Pancreas (tissue), 10 donors: ENCODE measurements at regions not wholly inside any gene's neighbourhood (a gene's known extent, or its start where the extent isn't known, plus 50 kb on each side); places are given as distances from the start of the nearest gene placed in this dataset.

Source experiments
- ATAC-seq, 4 donors: fragments of 200-7000 bp; cut with Tn5 transposase; one replicate each; pipeline versions ENCODE4 v1.8.0 to v1.9.1; 2020; ENCODE audit warnings: mild to moderate bottlenecking in 4 of 4, moderate library complexity in 4 of 4
- DNase-seq, 6 donors: peaks; one replicate each; pipeline ENCODE4 v3.0.0-alpha.2; 2020
- FAIRE-seq: peaks from 2 replicates; lab custom pipeline; 2012; peaks lifted over from hg19 to GRCh38; lab: Jason Lieb, UNC
- H3K27ac ChIP-seq, 4 donors: fragments of 200-600 bp; sonication (generic); 1 replicate in 3 of 4; 2 replicates in 1 of 4; pipeline versions ENCODE4 v1.5.0 to v1.8.0; 2020
- H3K27me3 ChIP-seq, 4 donors: fragments of 200-600 bp; one replicate each; pipeline ENCODE4 v1.8.0; 2021
- H3K36me3 ChIP-seq, 3 donors: fragments of 200-600 bp; sonication (generic) in 1 of 3; one replicate each; pipeline versions ENCODE4 v1.5.0 to v1.8.0; 2020 to 2021
- H3K4me1 ChIP-seq, 3 donors: fragments of 200-600 bp; one replicate each; pipeline ENCODE4 v1.8.0; 2021
- H3K4me3 ChIP-seq, 4 donors: fragments of 200-600 bp; sonication (generic) in 2 of 4; one replicate each; pipeline versions ENCODE4 v1.5.0 to v1.8.0; 2020 to 2021
- H3K9me3 ChIP-seq, 4 donors: fragments of 200-600 bp; one replicate each; pipeline ENCODE4 v1.8.0; 2021
- CTCF ChIP-seq, 4 donors: fragments of 200-600 bp; sonication (generic) in 3 of 4; IDR thresholded peaks; one replicate each; pipeline versions ENCODE4 v1.5.0 to v1.8.0; 2021; ENCODE audit warnings: antibody characterized with exemption in 4 of 4
- WGBS, 2 donors: extraction: QIAGEN DNeasy Blood & Tissue Kit; methylation state at CpG; one replicate each; pipeline ENCODE4 v1.1.7; 2013; 5-methylcytosine and 5-hydroxymethylcytosine counted together
- intact Hi-C, 3 donors: fragments of 100-400 bp; cut with DNase I; formaldehyde crosslinking; loops; one replicate each; pipeline versions ENCODE4 v1.11.1 to v1.14.2; 2022
- donor health status: healthy with polysubstance abuse.
- donor health status: DM: no; HTN: no; CAD: no; lungs with moderate emphysema.
- donor health status: DM: no; HTN: no; CAD: no.
- donor health status: control.
- donor health status: control.
- donor health status: Bipolar disorder and iron deficiency.
- donor health status: DM: yes; HTN: yes; CAD: no.
- donor health status: DM: no; HTN: no; CAD: no.
- donor health status: DM: no; HTN: no; CAD: no.
- donor health status: DM: yes; HTN: yes; CAD: no.

- Histone ChIP-seq H3K4me1 (peaks cover 0 to 19% (median 13%) of the 10 kb centered on the region in 3 donors), H3K9me3 (no peaks in the 10 kb centered on the region), H3K36me3 (no peaks in the 10 kb centered on the region), H3K27ac (peak overlapping the region in 2 of 4 donors; percentile 5 to 50), H3K4me3 (no peak overlapping the region), H3K27me3 (no peaks in the 10 kb centered on the region)
- no peak for TF ChIP-seq CTCF (IDR thresholded peaks at IDR 0.05)
- WGBS, 2 donors, result 18 to 26% methylated on average over 3 of the region's 3 CpGs
- FAIRE-seq (no peak), DNase-seq (no peak), ATAC-seq (peak; percentile 6 to 59 (median 55))
- intact Hi-C loops, result no loop called here
Measured at GRCh38 chr1:185594786-185595410, 139.3 kb upstream of the HMCN1 start.

- no peak overlapping the region for H3K4me3 ChIP-seq
- FAIRE-seq (no peak), ATAC-seq (no peak), DNase-seq (no peak)
- WGBS, 2 donors, result 52 to 63% methylated on average over 1 of the region's 1 CpG
- H3K9me3 ChIP-seq, result no peaks in the 10 kb centered on the region
- H3K27ac ChIP-seq, result no peak overlapping the region
- H3K36me3 ChIP-seq, result no peaks in the 10 kb centered on the region
- intact Hi-C loops, result no loop called here
- TF ChIP-seq CTCF (IDR thresholded peaks at IDR 0.05), result no peak
- peaks cover 0 to 19% (median 13%) of the 10 kb centered on the region in 3 donors for H3K4me1 ChIP-seq
- no peaks in the 10 kb centered on the region for H3K27me3 ChIP-seq
Measured at GRCh38 chr1:185593271-185593670, 140.9 kb upstream of the HMCN1 start.

- no peaks in the 10 kb centered on the region for H3K9me3 ChIP-seq
- 43 to 51% methylated on average over 8 of the region's 8 CpGs for WGBS, 2 donors
- no peak overlapping the region for H3K27ac ChIP-seq
- intact Hi-C loops, result no loop called here
- no peak overlapping the region for H3K4me3 ChIP-seq
- H3K4me1 ChIP-seq, result no peaks in the 10 kb centered on the region
- H3K36me3 ChIP-seq, result no peaks in the 10 kb centered on the region
- DNase-seq, result no peak
- TF ChIP-seq CTCF (IDR thresholded peaks at IDR 0.05), result no peak
- FAIRE-seq, result no peak
- H3K27me3 ChIP-seq, result no peaks in the 10 kb centered on the region
- peak in 1 of 4 donors; percentile 60 for ATAC-seq
Measured at GRCh38 chr1:185585770-185586169, 148.4 kb upstream of the HMCN1 start.

- WGBS, 2 donors, result 84 to 92% methylated on average over 4 of the region's 4 CpGs
- H3K4me3 ChIP-seq, result no peak overlapping the region
- no peaks in the 10 kb centered on the region for H3K36me3 ChIP-seq
- DNase-seq, result no peak
- ATAC-seq, result no peak
- no peaks in the 10 kb centered on the region for H3K4me1 ChIP-seq
- no peak for TF ChIP-seq CTCF (IDR thresholded peaks at IDR 0.05)
- H3K9me3 ChIP-seq, result no peaks in the 10 kb centered on the region
- H3K27ac ChIP-seq, result no peak overlapping the region
- no peaks in the 10 kb centered on the region for H3K27me3 ChIP-seq
- no peak for FAIRE-seq
- intact Hi-C loops, result no loop called here
Measured at GRCh38 chr1:185581961-185582725, 152.0 kb upstream of the HMCN1 start.

- H3K9me3 ChIP-seq, result no peaks in the 10 kb centered on the region
- intact Hi-C loops, result no loop called here
Measured at GRCh38 chr1:185581020-185581419, 153.2 kb upstream of the HMCN1 start.

More at GRCh38 chr1:185581020-185581419, 153.2 kb upstream of the HMCN1 start:
- Histone ChIP-seq H3K36me3 (no peaks in the 10 kb centered on the region), H3K4me3 (no peak overlapping the region), H3K27ac (no peak overlapping the region), H3K4me1 (no peaks in the 10 kb centered on the region), H3K27me3 (no peaks in the 10 kb centered on the region)
- no peak for FAIRE-seq
- DNase-seq, result no peak
- no peak for ATAC-seq
- 69% methylated on average over 2 of the region's 2 CpGs for WGBS, 2 donors
- no peak for TF ChIP-seq CTCF (IDR thresholded peaks at IDR 0.05)
